WTC11 (cell line): ENCODE measurements at regions not wholly inside any gene's neighbourhood (a gene's known extent, or its start where the extent isn't known, plus 50 kb on each side); places are given as distances from the start of the nearest gene placed in this dataset.

Experiments used
- ATAC-seq: fragments of 200-7000 bp; cut with Tn5 transposase; 2 replicates; pipeline ENCODE4 v1.10.0; 2021; ENCODE audit warnings: mild to moderate bottlenecking, moderate library complexity
- CTCF ChIA-PET: fragments of 300-600 bp; sonication (Branson Sonifier 250); formaldehyde crosslinking; loops from one replicate; lab custom pipeline; 2021; ENCODE audit warnings: antibody characterized with exemption; lab: Charles Lee
- POLR2A ChIA-PET: fragments of 350-600 bp; sonication (Branson Sonifier 250); formaldehyde crosslinking; loops from one replicate; lab custom pipeline; 2021; ENCODE audit warnings: antibody characterized with exemption; lab: Charles Lee
- DNase-seq: peaks from one replicate; pipeline ENCODE4 v3.0.0; 2021; ENCODE audit warnings: low spot score
- H3K27ac Mint-ChIP-seq: 2 replicates; pipeline ENCODE4 v1.8.0; 2021; ENCODE audit warnings: mixed read lengths
- H3K27me3 Mint-ChIP-seq: 2 replicates; pipeline ENCODE4 v1.8.0; 2021; ENCODE audit warnings: low read depth, mild to moderate bottlenecking, moderate library complexity, mixed read lengths
- H3K36me3 Mint-ChIP-seq: 2 replicates; pipeline ENCODE4 v1.8.0; 2021; ENCODE audit warnings: mixed read lengths
- H3K4me1 Mint-ChIP-seq: 2 replicates; pipeline ENCODE4 v1.8.0; 2022; ENCODE audit warnings: mixed read lengths
- H3K4me3 Mint-ChIP-seq: 2 replicates; pipeline ENCODE4 v1.8.0; 2021; ENCODE audit warnings: mild to moderate bottlenecking, moderate library complexity, mixed read lengths
- H3K9me3 Mint-ChIP-seq: 2 replicates; pipeline ENCODE4 v1.8.0; 2021; ENCODE audit warnings: mixed read lengths
- AFF4 ChIP-seq: sonication (generic); formaldehyde crosslinking; IDR thresholded peaks from 2 replicates; pipeline ENCODE4 v1.8.1; 2023; ENCODE audit warnings: mild to moderate bottlenecking, missing genetic modification reagents, borderline replicate concordance
- CBFB ChIP-seq: sonication (generic); formaldehyde crosslinking; IDR thresholded peaks from 2 replicates; pipeline ENCODE4 v1.8.1; 2022; ENCODE audit warnings: mild to moderate bottlenecking, low read depth, missing genetic modification reagents
- CTCF ChIP-seq: fragments of 200-600 bp; IDR thresholded peaks from 2 replicates; pipeline ENCODE4 v1.8.0; 2022; ENCODE audit warnings: antibody characterized with exemption
- ELF4 ChIP-seq: sonication (generic); formaldehyde crosslinking; IDR thresholded peaks from 2 replicates; pipeline ENCODE4 v1.8.1; 2022; ENCODE audit warnings: low read depth, mild to moderate bottlenecking, moderate library complexity, missing genetic modification reagents
- FOXJ3 ChIP-seq: sonication (generic); formaldehyde crosslinking; IDR thresholded peaks from 2 replicates; pipeline ENCODE4 v1.9.0; 2021; ENCODE audit warnings: missing genetic modification reagents, mild to moderate bottlenecking, borderline replicate concordance
- GABPB1 ChIP-seq: sonication (generic); formaldehyde crosslinking; IDR thresholded peaks from 2 replicates; pipeline ENCODE4 v1.8.1; 2023; ENCODE audit warnings: mild to moderate bottlenecking, missing genetic modification reagents
- IRF2 ChIP-seq: sonication (generic); formaldehyde crosslinking; IDR thresholded peaks from 2 replicates; pipeline ENCODE4 v1.8.0; 2022; ENCODE audit warnings: low read depth, missing genetic modification reagents, borderline replicate concordance
- MLX ChIP-seq: sonication (generic); formaldehyde crosslinking; IDR thresholded peaks from 2 replicates; pipeline ENCODE4 v1.8.1; 2023; ENCODE audit warnings: mild to moderate bottlenecking, missing genetic modification reagents, moderate library complexity
- NR2C2 ChIP-seq: sonication (generic); formaldehyde crosslinking; IDR thresholded peaks from 2 replicates; pipeline ENCODE4 v1.8.0; 2022; ENCODE audit warnings: mild to moderate bottlenecking, missing genetic modification reagents
- OVOL2 ChIP-seq: fragments of 250-450 bp; sonication (Bioruptor Pico); IDR thresholded peaks from 2 replicates; pipeline ENCODE4 v1.9.0; 2021; ENCODE audit warnings: mild to moderate bottlenecking, borderline replicate concordance
- ZBTB43 ChIP-seq: sonication (generic); formaldehyde crosslinking; IDR thresholded peaks from 2 replicates; pipeline ENCODE4 v1.8.1; 2023; ENCODE audit warnings: mild to moderate bottlenecking, missing genetic modification reagents
- ZNF121 ChIP-seq: sonication (generic); formaldehyde crosslinking; IDR thresholded peaks from 2 replicates; pipeline ENCODE4 v1.8.0; 2023; ENCODE audit warnings: missing genetic modification reagents
- ZSCAN18 ChIP-seq: fragments of 250-450 bp; sonication (Bioruptor Pico); IDR thresholded peaks from 2 replicates; pipeline ENCODE4 v2.1.2; 2022; ENCODE audit warnings: mild to moderate bottlenecking, moderate library complexity
- TF ChIP-seq, protein P1 (sequence below): fragments of 250-450 bp; sonication (Bioruptor Pico); conservative IDR thresholded peaks from 2 replicates; pipeline ENCODE4 v1.9.0; 2021; ENCODE audit warnings: mild to moderate bottlenecking
- TF ChIP-seq, protein P2 (sequence below): sonication (generic); formaldehyde crosslinking; IDR thresholded peaks from 2 replicates; pipeline ENCODE4 v1.8.0; 2022; ENCODE audit warnings: mild to moderate bottlenecking, missing genetic modification reagents

- TF ChIP-seq, protein P1, sequence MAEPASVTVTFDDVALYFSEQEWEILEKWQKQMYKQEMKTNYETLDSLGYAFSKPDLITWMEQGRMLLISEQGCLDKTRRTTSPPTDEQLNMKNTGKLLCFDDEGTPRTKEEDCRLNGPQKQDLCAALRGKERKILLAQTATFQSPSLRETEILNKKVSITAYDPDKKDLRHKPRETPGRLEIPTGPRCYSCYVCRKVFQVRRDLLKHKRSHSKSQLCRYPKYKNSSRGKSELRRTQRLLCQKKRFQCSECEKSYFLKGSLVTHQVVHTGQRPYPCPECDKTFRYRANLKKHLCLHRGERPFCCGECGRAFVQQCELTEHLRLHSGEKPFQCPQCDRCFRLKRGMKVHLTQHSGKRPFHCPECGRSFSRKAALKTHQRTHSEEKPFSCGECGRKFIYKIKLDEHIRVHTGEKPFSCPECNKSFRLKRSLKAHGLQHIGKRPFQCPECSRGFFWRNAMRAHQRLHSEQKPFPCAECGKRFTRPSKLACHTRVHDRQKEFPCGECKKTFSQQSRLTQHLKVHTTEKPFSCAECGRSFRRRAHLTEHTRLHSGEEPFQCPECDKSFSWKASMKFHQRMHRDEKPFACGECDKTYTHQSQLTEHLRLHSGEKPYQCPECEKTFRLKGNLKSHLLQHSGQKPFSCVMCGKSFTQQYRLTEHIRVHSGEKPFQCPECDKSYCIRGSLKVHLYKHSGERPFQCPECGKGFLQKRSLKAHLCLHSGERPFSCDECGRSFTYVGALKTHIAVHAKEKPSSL, result no peak
- no peak for TF ChIP-seq IRF2
- no peak for TF ChIP-seq ZNF121 (CRISPR knock-in tag)
- TF ChIP-seq ELF4 (CRISPR knock-in tag), result no peak
- TF ChIP-seq, protein P2, sequence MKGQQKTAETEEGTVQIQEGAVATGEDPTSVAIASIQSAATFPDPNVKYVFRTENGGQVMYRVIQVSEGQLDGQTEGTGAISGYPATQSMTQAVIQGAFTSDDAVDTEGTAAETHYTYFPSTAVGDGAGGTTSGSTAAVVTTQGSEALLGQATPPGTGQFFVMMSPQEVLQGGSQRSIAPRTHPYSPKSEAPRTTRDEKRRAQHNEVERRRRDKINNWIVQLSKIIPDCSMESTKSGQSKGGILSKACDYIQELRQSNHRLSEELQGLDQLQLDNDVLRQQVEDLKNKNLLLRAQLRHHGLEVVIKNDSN (CRISPR knock-in tag), result no peak
- TF ChIP-seq ZBTB43 (CRISPR knock-in tag), result no peak
- no peak for TF ChIP-seq NR2C2 (CRISPR knock-in tag)
- no peak for TF ChIP-seq CTCF
- no peak for TF ChIP-seq OVOL2 (CRISPR knock-in tag)
- TF ChIP-seq FOXJ3 (CRISPR knock-in tag), result no peak
- TF ChIP-seq CBFB (CRISPR knock-in tag), result no peak
- TF ChIP-seq AFF4 (CRISPR knock-in tag), result no peak
- TF ChIP-seq MLX (CRISPR knock-in tag), result no peak
Observed at GRCh38 chr4:104969394-104970082, 177.1 kb upstream of the TET2 start (continued).

DNA sequence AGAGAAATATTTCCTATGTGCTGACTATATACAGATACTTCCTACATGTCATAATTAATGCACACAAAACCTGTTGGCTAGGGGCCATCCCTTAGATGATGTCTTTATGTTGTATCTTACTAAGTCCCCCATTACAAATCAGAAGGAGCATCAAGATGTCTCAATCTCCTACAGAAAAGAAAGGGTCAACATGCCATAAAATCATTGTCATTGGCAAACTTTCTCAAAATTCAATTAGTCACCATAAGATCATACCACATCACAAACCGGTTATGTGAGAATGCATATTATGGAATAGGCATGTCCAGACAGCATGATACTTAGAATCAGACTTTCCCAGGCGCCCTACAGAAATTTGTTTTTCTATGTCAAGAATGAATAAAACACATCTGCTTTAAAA, 175.2 kb upstream of the TET2 start:
- Mint-ChIP-seq H3K27ac (no peak overlapping the region), H3K36me3 (no peaks in the 10 kb centered on the region), H3K9me3 (no peaks in the 10 kb centered on the region), H3K27me3 (no peaks in the 10 kb centered on the region; the same call in none of the 2 replicates), H3K4me3 (no peak overlapping the region), H3K4me1 (no peaks in the 10 kb centered on the region)
- ATAC-seq, result no peak
- TF ChIP-seq GABPB1 (CRISPR knock-in tag) (no peak), ZSCAN18 (CRISPR knock-in tag) (no peak)
- no peak for DNase-seq
- POLR2A ChIA-PET, result no interaction called here
- CTCF ChIA-PET, result interaction anchor here (1.0 kb wide), 1 partner anchor 18 kb away, joined by 3 read pairs; no protein-coding TSS in a partner anchor
